Adrenal gland (tissue), 9 donors: ENCODE measurements at regions not wholly inside any gene's neighbourhood (a gene's known extent, or its start where the extent isn't known, plus 50 kb on each side); places are given as distances from the start of the nearest gene placed in this dataset.

Experiments
- DNase-seq, 7 donors: peaks; one replicate each; pipeline ENCODE4 v3.0.0-alpha.2; 2019 to 2020
- H3K27ac ChIP-seq, 5 donors: fragments of 200-600 bp; sonication (generic) in 4 of 5; 1 replicate in 3 of 5; 2 replicates in 2 of 5; pipeline versions ENCODE4 v1.5.1 to v1.8.0; 2016 to 2020; ENCODE audit warnings: mild to moderate bottlenecking in 1 of 5
- H3K27me3 ChIP-seq: fragments of 200-600 bp; 2 replicates; pipeline ENCODE4 v1.8.0; 2021
- H3K36me3 ChIP-seq, 2 donors: fragments of 200-600 bp; replicated peaks in 1 of 2; 1 replicate in 1 of 2; 2 replicates in 1 of 2; pipeline versions ENCODE4 v1.5.1 to v1.8.0; 2018 to 2022
- H3K4me1 ChIP-seq, 2 donors: fragments of 200-600 bp; replicated peaks in 1 of 2; 1 replicate in 1 of 2; 2 replicates in 1 of 2; pipeline versions ENCODE4 v1.5.1 to v1.8.0; 2018 to 2021
- H3K4me3 ChIP-seq, 4 donors: fragments of 200-600 bp; sonication (generic) in 3 of 4; one replicate each; pipeline ENCODE4 v1.5.1; 2016 to 2018
- H3K9me3 ChIP-seq, 3 donors: fragments of 200-600 bp; sonication (generic) in 1 of 3; replicated peaks in 1 of 3; 1 replicate in 2 of 3; 2 replicates in 1 of 3; pipeline versions ENCODE4 v1.5.1 to v1.8.0; 2016 to 2021
- CTCF ChIP-seq, 6 experiments: fragments of 450-650 bp in 4 of 6; fragments of 200-600 bp in 2 of 6; sonication (generic) in 1 of 6; IDR thresholded peaks; 1 replicate in 5 of 6; 2 replicates in 1 of 6; pipeline versions ENCODE4 v1.5.1 to v1.8.0; 2016 to 2021; ENCODE audit warnings: antibody characterized with exemption in 6 of 6, mild to moderate bottlenecking in 2 of 6, moderate library complexity in 1 of 6
- POLR2A ChIP-seq, 2 donors: fragments of 450-650 bp; IDR thresholded peaks; one replicate each; pipeline ENCODE4 v1.6.1; 2017; ENCODE audit warnings: antibody characterized with exemption in 2 of 2, mild to moderate bottlenecking in 2 of 2, moderate library complexity in 1 of 2
- WGBS, 4 donors: extraction: QIAGEN DNeasy Blood & Tissue Kit in 2 of 4; methylation state at CpG; one replicate each; pipeline versions ENCODE4 v1.1.5 to v1.1.7; 2013 to 2017; 5-methylcytosine and 5-hydroxymethylcytosine counted together
- intact Hi-C, 2 donors: fragments of 100-400 bp; cut with DNase I; formaldehyde crosslinking; loops; one replicate each; pipeline versions ENCODE4 v1.14.1 to v1.15.0; 2022 to 2023
- donor health status: healthy with polysubstance abuse.
- donor health status: Bipolar disorder and iron deficiency.
- donor health status: DM: yes; HTN: yes; CAD: no.
- donor health status: DM: no; HTN: no; CAD: no.
- donor health status: DM: no; HTN: no; CAD: no.

- Histone ChIP-seq H3K4me1 (no peaks in the 10 kb centered on the region), H3K4me3 (no peak overlapping the region), H3K36me3 (no peaks in the 10 kb centered on the region), H3K27ac (no peak overlapping the region), H3K9me3 (no peaks in the 10 kb centered on the region), H3K27me3 (no peaks in the 10 kb centered on the region)
- 71 to 78% (median 76%) methylated on average over 4 of the region's 4 CpGs for WGBS, 4 donors
- DNase-seq = no peak
- no peak for TF ChIP-seq CTCF (IDR thresholded peaks at IDR 0.05)
- no peak for TF ChIP-seq POLR2A (IDR thresholded peaks at IDR 0.05)
- intact Hi-C loops = no loop called here
Measured at GRCh38 chr1:103337779-103338178, 187.7 kb upstream of the RNPC3 start.

- Histone ChIP-seq H3K9me3 (no peaks in the 10 kb centered on the region), H3K4me1 (no peaks in the 10 kb centered on the region), H3K27me3 (no peaks in the 10 kb centered on the region), H3K27ac (no peak overlapping the region), H3K36me3 (no peaks in the 10 kb centered on the region), H3K4me3 (no peak overlapping the region)
- intact Hi-C loops = no loop called here
- no peak for DNase-seq
- TF ChIP-seq CTCF (IDR thresholded peaks at IDR 0.05) = no peak
- TF ChIP-seq POLR2A (IDR thresholded peaks at IDR 0.05) = no peak
- 74 to 83% (median 80%) methylated on average over 1 of the region's 1 CpG for WGBS, 4 donors
Measured at GRCh38 chr1:103336408-103336807, 189.1 kb upstream of the RNPC3 start.

GRCh38 chr1:103333141-103333540, 192.4 kb upstream of the RNPC3 start:
- Histone ChIP-seq H3K4me3 (no peak overlapping the region), H3K9me3 (no peaks in the 10 kb centered on the region), H3K27ac (no peak overlapping the region), H3K36me3 (no peaks in the 10 kb centered on the region), H3K4me1 (no peaks in the 10 kb centered on the region), H3K27me3 (no peaks in the 10 kb centered on the region)
- DNase-seq = no peak
- intact Hi-C loops = no loop called here
- TF ChIP-seq POLR2A (IDR thresholded peaks at IDR 0.05) (no peak), CTCF (IDR thresholded peaks at IDR 0.05) (no peak)
- WGBS, 4 donors = 65 to 75% (median 67%) methylated on average over 5 of the region's 5 CpGs

GRCh38 chr1:103327054-103327719, 198.3 kb upstream of the RNPC3 start:
- DNase-seq = no peak
- Histone ChIP-seq H3K9me3 (no peaks in the 10 kb centered on the region), H3K4me3 (no peak overlapping the region), H3K27me3 (no peaks in the 10 kb centered on the region), H3K27ac (no peak overlapping the region), H3K4me1 (no peaks in the 10 kb centered on the region), H3K36me3 (no peaks in the 10 kb centered on the region)
- intact Hi-C loops = no loop called here
- WGBS, 4 donors = 71 to 85% (median 83%) methylated on average over 4 of the region's 4 CpGs; no CpG with 5 or more reads in 1 of the 4 donors
- no peak for TF ChIP-seq CTCF (IDR thresholded peaks at IDR 0.05)
- no peak for TF ChIP-seq POLR2A (IDR thresholded peaks at IDR 0.05)
